Suprapubic skin (tissue), 3 donors: ENCODE measurements at regions not wholly inside any gene's neighbourhood (a gene's known extent, or its start where the extent isn't known, plus 50 kb on each side); places are given as distances from the start of the nearest gene placed in this dataset.

Experiments used
- CTCF ChIP-seq, 2 donors: fragments of 200-600 bp in 1 of 2; fragments of 450-650 bp in 1 of 2; sonication (generic) in 1 of 2; IDR thresholded peaks; one replicate each; pipeline ENCODE4 v1.5.1; 2016 to 2019; ENCODE audit warnings: antibody characterized with exemption in 2 of 2, mild to moderate bottlenecking in 1 of 2, moderate library complexity in 1 of 2
- POLR2A ChIP-seq, 2 donors: fragments of 450-650 bp; IDR thresholded peaks; one replicate each; pipeline ENCODE4 v1.6.1; 2017; ENCODE audit warnings: antibody characterized with exemption in 2 of 2, mild to moderate bottlenecking in 2 of 2, moderate library complexity in 2 of 2

- TF ChIP-seq POLR2A (IDR thresholded peaks at IDR 0.05) (no peak), CTCF (IDR thresholded peaks at IDR 0.05) (no peak)
Measured at GRCh38 chrX:55981603-55982002, 250.6 kb upstream of the KLF8 start.
